Medulla oblongata (tissue), 1 donor: ENCODE measurements at regions not wholly inside any gene's neighbourhood (a gene's known extent, or its start where the extent isn't known, plus 50 kb on each side); places are given as distances from the start of the nearest gene placed in this dataset.
"Not testable (repeated sequence)": the region's sequence is repeated elsewhere in the genome, so short reads cannot be mapped to it uniquely, and the experiment has no call there.

ENCODE experiments used
- DNase-seq: peaks from one replicate; pipeline ENCODE4 v3.0.0-alpha.2; 2015; ENCODE audit errors: extremely low spot score

DNA sequence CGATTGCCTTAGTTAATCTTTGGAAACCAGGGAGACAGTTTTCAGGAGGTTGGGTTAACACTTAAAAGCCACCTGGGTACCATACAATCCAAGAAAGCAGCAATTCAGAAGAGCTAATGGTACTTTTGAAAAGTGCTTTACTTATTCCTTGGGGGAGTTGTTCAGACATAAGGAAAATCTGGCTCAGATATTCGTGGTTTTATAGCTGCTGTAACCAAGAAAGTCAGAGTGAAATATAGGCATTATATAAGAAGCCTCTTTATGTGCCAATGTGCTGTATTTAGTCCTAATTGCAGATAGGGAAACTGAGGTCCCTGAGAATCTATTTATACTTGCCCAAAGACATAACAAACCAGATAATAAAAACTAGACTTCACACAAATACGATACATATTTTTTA lies 387.5 kb downstream of the COG6 start:
- DNase-seq = no peak

DNA sequence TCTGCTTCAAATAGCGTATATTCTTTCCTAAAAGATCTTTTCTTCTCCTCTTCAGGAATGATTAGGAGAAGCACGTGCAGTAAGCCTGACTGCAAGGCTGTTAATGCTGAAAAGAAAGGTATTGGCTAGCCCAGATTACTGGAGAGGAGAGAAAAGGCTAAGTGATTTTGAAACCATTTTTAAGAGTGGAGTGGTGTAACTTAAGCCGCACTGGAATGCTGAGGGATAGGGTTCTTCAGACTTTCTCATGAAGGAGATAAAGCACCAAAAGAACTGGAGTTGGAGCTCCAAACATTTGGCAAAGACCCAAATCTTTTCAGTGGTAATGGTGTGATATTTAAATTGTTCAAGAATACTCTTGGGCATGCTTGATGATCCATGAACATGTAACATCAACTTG lies 388.3 kb downstream of the COG6 start:
- DNase-seq = no peak

DNA sequence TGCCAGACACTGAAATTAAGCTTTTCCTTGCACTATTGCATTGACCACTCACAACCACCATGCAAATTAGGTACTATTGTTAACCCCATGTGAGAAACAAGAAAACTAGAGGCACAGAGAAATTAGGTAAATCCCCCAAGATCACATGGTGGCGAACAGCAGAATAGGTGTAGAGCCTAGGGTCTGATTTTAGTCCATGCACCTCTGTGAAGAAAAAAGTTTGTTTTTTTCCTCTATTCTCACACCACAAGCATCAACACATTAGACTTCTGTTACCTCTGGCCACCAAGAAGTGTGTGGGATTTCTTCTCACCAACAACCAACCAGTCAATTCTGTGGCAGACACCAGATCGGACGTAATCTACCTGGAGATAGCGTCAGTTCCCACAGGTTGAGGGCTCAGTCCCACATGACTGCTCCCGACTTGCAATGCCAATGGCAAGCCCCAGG lies 391.9 kb downstream of the COG6 start:
- no peak for DNase-seq

DNA sequence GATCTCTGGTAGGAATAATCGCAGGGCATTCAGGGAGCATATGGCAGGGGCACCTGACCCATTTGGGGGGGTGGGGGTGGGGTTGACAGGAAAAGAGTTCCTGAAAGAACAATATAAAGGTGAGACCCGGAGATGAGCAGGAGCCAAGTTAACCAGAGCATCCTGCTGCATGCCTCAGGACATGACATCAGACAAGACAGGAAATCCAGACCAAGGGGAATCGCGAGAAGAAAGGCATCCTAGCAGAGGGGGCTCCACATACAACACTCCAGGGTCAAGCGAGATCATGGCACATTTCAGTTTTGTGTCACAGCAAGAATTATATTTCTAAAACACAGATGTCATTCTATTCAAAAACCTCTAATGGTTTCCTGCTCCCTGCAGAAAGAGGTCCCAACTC lies 393.1 kb downstream of the COG6 start:
- DNase-seq = no peak

DNA sequence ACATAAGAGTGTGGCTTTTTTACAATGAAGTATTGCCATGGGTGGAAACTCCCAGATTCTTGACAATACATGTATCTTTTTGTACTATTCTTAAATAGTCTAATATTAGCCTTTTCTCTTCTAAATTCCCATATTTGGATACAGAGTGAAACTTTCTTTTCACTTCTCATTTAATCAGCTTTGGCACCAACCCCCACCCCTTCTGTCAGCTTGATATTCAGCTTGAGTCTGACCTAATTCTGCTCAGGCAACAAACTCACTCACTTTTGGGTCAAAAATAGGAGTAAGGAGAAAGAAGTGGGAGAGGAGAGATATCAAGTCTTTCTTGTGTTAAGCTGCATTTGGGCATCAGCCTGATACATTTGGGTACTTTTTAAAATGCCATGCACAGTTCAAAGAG lies 397.5 kb downstream of the COG6 start:
- DNase-seq = no peak

DNA sequence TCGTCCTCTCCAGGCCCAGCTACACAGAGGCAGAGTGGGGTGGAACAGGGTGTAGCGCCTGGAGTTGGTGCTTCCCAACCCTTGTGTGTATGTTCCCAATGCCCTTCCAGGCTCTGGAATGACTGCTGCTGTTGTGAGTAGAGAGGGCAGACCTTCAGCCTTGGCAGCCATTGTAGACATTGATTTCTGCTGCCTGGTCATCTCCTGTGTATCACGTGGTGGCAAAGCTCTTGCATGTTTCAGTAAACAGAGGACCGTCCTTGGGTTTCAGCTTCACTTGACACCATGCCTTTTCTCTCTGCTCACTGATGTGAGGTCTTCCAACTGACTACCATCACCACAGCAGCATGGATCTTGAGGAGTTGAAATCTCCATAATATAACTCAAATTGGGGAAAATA lies 397.9 kb downstream of the COG6 start:
- DNase-seq = no peak

DNA sequence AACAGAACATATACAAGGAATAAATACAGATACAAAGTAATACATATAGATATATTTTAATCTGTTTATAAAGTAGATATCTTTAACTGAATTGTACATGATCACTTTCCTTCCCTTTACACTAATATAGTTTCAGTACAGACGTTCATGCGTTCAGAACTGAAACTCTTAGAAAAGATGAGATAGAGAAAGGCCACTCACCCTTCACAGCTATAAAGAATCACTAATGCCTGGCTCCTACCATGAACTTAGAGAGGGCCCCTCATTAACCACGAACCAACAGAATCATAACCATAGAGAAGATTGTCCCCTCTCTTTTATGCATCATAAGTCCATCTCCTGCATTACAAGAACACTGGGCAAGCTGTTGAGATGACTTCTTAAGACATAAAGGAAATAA lies 399.0 kb downstream of the COG6 start:
- DNase-seq = not testable (repeated sequence)

DNA sequence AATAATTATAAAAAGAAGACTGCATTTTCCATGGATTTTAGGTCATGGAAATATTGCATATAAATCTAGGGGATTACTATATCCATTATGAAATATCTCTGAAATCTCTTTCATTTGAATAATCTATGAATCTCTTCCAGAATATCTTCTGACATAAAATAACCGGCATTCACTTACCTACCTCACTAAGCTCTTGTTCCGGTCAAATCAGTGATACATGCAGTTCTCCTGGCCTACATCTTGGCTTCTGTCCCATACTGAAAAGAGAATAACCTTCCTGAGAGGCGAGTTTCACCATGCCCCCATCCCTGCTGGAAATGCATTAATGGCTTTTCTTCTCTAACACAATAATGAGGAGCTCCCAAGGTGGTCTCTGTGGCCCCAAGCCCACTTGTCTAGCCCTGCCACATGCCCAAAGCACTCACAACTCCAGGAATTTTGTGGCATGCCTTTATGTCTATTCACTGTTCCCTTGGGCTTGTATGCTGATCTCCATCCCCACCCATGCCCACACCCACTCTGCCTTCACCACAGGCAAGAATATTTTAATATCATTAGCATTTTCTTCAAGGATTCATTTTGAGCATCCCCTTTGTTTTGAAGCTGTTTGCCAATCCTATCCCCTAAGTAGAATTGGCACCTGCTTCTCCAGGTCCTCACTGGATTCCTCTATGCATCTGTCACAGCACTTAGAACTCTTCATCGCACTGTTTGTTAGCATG lies 401.6 kb downstream of the COG6 start:
- DNase-seq = no peak

DNA sequence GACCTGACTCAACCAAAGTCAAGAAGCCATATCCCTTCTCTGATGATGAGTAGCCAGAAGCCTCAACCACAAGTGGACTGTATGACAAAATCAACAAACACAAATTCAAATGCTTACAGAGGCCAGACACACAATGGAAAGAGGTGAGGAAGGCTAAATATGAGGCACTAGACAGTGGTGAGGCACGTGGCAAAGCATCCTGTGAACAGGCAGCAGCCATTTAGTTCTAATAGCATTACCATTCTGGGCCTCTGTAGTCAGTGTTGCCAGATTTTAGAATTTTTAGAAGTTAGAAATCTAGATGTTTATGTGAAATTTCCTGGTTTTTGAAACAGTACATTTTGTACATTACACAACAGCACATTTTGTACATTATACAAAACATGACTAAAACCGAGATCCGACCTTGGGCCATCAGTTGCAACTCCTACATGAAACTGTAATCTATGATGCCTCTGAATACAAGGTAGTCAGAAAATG lies 403.3 kb downstream of the COG6 start:
- no peak for DNase-seq

DNA sequence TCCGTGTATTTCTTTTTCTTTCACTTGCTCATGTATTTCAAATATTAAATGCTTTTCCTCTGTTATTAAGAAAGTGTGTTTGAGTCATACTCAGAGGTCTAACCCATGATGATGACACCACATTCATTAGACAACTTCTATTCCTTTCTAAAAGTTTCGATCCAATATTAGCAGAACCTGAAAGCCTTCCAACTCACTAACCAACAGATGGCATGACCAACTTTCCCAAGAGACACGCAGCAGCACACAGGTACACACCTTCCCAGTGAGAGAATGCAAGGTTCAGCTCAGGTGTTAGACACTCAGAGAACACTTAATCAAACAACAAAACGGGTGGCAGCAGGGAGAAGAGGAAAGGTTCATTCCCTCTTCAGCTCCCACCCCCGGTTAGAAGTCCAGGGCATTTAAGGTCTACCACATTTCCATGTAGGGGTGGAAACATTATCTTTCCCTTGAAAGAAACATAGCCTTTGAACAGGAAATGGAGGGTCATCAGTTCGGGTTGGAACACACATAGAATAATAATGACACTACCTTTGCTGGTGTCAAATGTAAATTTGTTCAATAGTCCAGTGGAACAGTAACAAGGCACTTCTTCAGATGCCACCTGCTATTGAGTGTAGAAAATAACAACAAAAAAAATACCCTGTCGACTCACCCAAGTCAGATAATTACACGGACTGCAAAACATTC lies 404.2 kb downstream of the COG6 start:
- DNase-seq = no peak

DNA sequence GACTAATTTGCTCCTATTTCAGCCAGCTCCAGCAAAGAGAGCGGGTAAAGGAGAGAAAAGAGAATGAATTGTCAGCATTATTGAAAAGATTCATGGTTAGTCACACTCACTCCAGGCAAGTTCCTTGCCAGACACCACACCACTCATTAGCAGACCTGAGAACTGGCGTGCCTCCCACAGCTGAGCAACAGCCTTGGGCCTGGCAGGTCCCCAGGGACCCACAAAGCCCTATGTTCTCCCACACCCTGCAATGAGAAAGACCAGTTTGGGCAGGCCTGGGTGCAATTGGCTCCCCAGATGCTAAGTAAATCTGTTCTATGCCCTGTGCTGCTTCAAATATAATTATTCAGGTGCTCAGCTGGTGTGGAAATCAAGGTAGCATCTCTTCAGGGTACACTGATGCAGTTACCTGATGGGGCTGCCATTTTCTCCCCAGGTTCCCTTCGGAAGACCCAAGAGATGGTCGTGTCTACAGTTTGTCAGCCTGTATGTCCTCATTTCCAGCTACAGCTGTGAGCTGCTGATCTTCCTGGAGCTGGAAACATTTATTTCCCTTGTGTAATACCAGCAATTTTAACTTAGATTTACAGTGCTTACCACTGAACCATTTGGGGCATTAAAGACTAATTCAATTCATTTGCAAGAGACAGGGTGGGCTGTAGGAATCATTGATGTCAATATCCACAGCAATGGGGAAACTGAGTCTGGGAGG lies 405.0 kb downstream of the COG6 start:
- peak; percentile 43 for DNase-seq

DNA sequence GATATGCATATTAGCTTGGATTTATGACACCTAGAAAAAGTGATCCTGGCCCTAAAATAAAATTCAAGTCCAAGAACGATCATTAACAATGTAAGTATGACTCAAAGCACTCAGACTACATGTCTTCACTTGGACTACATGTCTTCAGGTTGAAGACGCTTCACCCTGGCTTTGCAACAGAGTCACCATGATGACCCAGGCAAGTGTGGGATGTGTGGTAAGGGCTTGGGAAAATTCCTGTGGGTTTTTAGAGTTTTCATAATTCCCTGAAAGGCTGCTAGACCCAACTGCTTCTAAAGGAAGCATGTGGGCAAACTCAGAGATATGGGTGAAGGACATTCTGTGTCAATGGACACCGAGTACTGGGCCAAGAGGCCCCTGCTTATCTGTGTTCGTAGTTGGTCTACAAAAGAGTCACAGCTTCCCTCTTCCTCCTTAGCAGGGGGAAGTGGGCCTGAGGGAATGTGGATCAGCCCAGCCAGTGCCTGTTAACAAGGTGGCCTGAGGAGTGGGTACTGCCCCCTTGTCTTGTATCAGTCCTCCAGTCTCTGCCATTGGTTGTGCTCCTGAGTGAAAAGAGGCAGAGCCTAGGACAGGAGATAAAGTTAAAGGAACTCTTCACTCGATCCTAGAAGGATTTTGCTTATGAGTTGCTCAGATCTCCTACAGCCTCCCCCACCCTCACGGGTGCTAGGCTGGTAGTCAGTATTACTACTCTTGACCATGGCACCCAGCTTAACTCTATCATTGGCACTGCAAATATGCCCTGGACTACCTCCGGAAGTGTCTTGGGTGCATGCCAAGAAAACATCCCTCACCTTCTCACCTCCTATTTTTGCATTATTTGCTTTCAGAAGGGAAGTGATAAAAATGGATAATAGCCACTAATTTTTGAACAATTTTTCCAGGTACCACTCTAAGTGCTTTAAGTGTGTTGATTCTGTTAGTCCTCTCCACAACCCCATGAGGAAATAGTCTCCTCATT lies 406.3 kb downstream of the COG6 start:
- DNase-seq = no peak

DNA sequence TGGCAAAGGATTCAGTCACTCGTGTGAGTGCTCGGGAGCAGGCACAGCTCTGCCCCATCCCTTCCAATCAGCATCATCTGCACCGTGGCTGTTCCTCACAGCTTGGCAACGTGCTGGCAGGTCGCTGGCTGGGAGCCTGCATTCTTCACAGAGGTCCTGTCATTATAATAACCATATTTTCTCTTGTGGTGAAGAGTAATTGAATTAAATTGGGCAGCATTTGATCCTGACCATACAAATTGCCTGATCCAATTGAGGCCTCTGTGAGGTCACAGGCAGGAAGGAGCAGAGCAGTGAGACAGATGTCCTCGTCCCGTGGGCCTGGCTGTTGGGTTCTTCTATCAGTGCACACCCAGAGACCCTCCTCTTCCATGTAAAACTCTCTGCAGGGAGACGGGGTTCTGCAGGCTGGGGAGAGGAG lies 407.8 kb downstream of the COG6 start:
- DNase-seq = no peak

DNA sequence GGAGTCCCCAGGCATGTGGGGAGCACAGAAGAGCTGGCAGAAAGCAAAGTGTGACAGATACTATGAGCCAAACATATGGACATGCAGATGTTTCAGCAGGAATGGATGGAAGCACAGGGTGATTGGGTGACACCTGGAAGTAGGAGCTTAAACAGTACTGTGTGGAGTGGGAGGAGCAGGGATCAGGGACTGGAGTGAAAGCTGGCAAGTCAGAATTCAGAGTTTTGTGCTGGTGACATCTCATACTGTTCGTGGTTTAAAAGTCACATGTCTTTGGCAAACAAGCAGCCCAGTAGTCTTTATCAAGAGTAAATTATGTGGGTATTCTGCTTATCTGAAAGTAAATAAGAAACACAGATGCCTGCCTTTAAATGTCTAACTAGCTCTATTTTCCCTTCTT lies 408.2 kb downstream of the COG6 start:
- DNase-seq = no peak

DNA sequence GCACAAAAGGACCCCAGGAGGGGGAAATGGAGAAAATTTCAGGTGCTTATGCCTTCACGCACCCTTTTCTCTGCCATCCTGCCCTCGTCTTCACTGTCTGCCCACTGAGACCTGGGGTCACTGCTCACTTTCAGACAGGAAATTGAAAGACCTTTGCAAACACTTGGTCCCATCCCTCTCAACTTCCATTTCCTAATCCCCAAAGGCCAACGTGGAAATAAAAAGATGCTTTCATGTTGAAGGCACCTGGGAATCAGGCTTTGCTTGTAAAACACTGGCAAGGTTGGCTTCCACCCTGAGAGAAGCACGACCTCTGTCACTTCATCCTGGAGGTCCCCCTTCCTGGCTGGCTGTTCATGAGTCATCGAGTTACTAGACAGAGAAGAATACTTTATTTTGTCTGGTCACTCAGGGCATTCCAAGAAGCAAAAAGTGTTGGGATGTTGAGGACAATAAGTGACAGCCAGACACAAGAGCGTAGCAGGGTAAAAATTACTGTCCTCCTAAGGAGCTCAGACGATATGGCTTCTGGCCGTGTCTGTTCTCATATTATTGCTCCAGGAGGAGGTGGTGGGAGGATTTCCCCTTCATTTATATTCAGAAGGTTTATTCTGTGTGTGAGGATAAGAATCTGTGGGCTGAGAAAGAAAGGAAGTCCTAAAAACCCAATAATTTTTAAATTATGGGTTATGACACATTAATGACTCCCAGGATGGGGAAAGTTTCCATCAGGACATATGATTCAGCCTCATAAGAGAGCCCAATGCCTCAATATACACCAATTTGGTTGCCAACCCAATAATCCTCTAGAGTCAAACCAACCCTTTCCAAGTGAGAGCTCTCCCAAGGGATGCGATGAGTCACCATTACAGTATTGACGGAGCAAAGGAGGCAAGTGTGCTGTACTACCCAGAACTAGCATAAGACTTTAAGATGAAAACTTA lies 409.0 kb downstream of the COG6 start:
- DNase-seq = no peak

DNA sequence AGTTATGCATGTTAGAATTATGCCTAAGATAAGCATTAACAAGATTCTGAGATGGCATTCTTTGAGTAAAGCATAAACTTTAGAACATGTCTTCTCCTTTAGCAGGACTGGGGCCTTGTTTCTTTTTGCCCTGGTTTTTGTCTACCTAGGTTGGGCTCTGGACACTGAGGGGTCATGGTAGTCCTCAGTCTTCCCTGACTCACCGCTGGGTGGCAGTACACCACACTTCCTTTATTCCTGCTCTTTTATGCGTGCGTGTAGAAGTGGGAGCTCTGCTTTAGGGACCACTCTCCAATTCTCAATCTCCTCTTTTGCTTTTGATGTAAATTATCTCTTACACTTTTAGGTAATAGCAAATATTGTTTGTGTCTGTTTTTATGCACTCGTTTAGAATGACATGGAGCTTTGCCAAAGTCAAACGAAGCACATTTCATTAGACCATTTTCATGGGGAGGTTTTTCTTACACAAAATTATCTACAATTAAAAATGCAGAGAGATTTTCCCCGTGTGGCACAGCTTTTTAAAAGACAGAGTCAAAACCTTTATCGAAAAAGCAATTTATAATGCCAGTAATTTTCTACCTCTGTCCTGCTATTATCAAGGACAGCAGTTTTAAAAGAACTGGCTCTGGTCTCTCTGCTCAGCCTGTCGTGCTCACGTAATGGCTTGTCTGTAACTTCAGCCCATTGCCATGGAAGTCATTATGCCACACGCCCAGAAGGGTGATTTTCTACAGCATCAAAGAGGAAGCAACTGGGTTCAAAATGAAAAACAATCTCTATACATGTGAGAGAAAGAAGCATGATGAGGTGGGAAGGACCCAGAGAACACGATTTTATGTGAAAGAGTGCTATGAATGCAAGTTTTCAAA lies 413.9 kb downstream of the COG6 start:
- DNase-seq = peak; percentile 94

DNA sequence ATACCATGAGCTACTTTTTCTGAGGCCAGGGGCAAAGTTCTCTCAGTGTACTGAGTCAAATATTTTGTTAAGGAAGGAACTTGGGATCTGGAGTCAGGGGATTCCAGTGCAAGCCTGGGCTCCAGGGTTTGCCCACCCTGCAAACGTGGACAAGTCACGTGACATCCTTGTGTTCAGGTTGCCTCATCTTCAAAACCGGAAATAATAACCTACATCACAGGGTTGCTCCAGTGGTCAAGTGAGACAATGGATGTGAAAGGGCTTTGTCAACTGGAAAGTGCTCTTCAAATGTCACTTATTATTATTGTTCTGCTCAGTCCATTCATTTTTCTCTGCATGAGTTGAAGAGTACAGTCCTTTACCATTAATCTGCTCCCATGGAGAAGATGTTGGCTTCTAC lies 414.9 kb downstream of the COG6 start:
- no peak for DNase-seq

DNA sequence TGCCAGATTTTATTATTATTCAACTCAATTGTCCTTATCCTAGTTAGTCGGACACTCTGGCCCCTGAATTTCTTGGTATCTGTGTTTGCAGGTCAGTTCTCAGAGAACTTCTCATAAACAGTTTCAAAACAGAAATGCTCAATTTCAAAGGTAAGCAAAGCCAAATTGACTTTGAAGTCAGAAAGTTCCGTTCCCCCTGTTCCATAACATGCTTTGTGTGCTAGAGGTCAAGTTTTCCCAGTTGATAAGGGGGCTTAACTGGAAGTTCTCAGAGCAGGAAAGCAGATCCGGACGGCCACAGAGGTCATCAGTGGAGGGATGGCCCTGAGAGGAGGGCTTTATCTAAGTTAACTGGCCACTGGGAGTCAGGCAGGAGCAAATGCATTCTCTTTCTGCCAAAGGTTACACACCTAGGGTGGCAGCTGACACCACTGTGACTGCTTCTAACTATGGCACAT lies 417.2 kb downstream of the COG6 start:
- no peak for DNase-seq

DNA sequence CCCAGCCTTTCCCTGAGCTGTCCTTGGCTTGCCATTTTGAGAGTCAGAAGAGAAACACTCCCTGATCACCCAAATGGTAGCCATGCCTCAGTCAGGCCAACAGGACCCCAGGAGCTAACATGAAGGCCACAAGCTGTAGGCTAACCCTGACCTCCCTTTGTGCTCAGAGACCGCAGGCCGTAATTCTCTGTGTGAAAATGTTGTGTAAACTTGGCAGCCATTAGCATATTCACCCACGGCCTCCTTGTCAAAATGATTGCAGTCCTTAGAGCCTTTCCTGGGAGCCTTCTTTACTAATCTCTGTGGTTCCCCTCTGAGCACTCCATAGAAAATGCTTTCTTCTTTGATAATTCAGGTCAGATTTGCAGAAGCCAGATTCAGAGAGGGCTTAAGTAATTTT lies 418.9 kb downstream of the COG6 start:
- DNase-seq = no peak
